ENCODE measurements at regions not wholly inside any gene's neighbourhood (a gene's known extent, or its start where the extent isn't known, plus 50 kb on each side); places are given as distances from the start of the nearest gene placed in this dataset.

GRCh38 chr7:17580141-17580540 is 281.7 kb downstream of the AHR start:
- POLR2A ChIA-PET: no interaction called here
- Histone ChIP-seq H3K9me3 (ENCODE audit: low read length) (no peaks in the 10 kb centered on the region), H3K4me2 (ENCODE audit: low read depth, low read length) (no peak overlapping the region), H3K27ac (ENCODE audit: extremely low read length, insufficient read depth, low read length) (no peak overlapping the region), H3K4me3 (replicated peaks in 1 of 3; ENCODE audit: insufficient read depth in 1 of 3, low read depth in 2 of 3, low read length in 3 of 3) (no peak overlapping the region), H3K4me1 (ENCODE audit: insufficient read depth, low read length) (no peaks in the 10 kb centered on the region), H3K79me2 (ENCODE audit: insufficient read depth, low read length) (no peaks in the 10 kb centered on the region), H3K27me3 (ENCODE audit: control insufficient read depth in 1 of 2, insufficient read depth in 2 of 2, low read length in 2 of 2) (no peaks in the 10 kb centered on the region), H2AFZ (ENCODE audit: low read length) (no peak overlapping the region), H4K20me1 (ENCODE audit: insufficient read depth, low read length) (no peaks in the 10 kb centered on the region), H3K36me3 (replicated peaks in 1 of 2; ENCODE audit: control insufficient read depth in 1 of 2, insufficient read depth in 2 of 2, low read length in 2 of 2) (no peaks in the 10 kb centered on the region), H3K9ac (ENCODE audit: insufficient read depth, low read depth, low read length) (no peak overlapping the region)
- CTCF ChIA-PET (ENCODE audit: low intra/inter-chr PET ratio, low total read pairs): no interaction called here
- BruUV-seq (replicated peaks): no TSS peak
- no peak for DNase-seq (ENCODE audit: low spot score)
- TF ChIP-seq, protein P1, sequence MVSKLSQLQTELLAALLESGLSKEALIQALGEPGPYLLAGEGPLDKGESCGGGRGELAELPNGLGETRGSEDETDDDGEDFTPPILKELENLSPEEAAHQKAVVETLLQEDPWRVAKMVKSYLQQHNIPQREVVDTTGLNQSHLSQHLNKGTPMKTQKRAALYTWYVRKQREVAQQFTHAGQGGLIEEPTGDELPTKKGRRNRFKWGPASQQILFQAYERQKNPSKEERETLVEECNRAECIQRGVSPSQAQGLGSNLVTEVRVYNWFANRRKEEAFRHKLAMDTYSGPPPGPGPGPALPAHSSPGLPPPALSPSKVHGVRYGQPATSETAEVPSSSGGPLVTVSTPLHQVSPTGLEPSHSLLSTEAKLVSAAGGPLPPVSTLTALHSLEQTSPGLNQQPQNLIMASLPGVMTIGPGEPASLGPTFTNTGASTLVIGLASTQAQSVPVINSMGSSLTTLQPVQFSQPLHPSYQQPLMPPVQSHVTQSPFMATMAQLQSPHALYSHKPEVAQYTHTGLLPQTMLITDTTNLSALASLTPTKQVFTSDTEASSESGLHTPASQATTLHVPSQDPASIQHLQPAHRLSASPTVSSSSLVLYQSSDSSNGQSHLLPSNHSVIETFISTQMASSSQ (IDR thresholded peaks at IDR 0.05; ENCODE audit: low read depth): no peak
- TF ChIP-seq, protein P1 (CRISPR knock-in tag; IDR thresholded peaks at IDR 0.05; ENCODE audit: borderline replicate concordance): no peak
- TF ChIP-seq ZNF124 (CRISPR knock-in tag; IDR thresholded peaks at IDR 0.05) (no peak), SIX1 (CRISPR knock-in tag; IDR thresholded peaks at IDR 0.05; ENCODE audit: borderline replicate concordance) (no peak), ZNF296 (CRISPR knock-in tag; conservative IDR thresholded peaks at IDR 0.05) (no peak), ZNF232 (CRISPR knock-in tag; IDR thresholded peaks at IDR 0.05; ENCODE audit: borderline replicate concordance) (no peak), ZZZ3 (CRISPR knock-in tag; IDR thresholded peaks at IDR 0.05; ENCODE audit: borderline replicate concordance) (no peak), SRSF1 (optimal IDR thresholded peaks at IDR 0.05; ENCODE audit: low read depth, low read length) (no peak)
- TF ChIP-seq, protein P2, sequence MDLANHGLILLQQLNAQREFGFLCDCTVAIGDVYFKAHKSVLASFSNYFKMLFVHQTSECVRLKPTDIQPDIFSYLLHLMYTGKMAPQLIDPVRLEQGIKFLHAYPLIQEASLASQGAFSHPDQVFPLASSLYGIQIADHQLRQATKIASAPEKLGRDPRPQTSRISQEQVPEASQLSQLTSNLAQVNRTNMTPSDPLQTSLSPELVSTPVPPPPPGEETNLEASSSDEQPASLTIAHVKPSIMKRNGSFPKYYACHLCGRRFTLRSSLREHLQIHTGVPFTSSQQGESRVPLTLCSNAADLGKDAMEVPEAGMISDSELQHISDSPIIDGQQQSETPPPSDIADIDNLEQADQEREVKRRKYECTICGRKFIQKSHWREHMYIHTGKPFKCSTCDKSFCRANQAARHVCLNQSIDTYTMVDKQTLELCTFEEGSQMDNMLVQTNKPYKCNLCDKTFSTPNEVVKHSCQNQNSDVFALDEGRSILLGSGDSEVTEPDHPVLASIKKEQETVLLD (CRISPR knock-in tag; IDR thresholded peaks at IDR 0.05; ENCODE audit: low read depth): no peak
- intact Hi-C loops (cut with micrococcal nuclease; ENCODE audit: unreplicated experiment) (no loop called here), in situ Hi-C loops (cut with HindIII; ENCODE audit: extremely low pct_ligation_motif_present, low pct_unique_long_range_greater_than_20kb) (no loop called here)
- ATAC-seq: no peak
- WGBS (ENCODE audit: low lambda C conversion rate): 49% methylated on average over 3 of the region's 3 CpGs
- FAIRE-seq: no peak

All from HepG2 (cell line).